Mesenchymal stem cell (in vitro differentiated cells and primary cell): ENCODE measurements at regions not wholly inside any gene's neighbourhood (a gene's known extent, or its start where the extent isn't known, plus 50 kb on each side); places are given as distances from the start of the nearest gene placed in this dataset.

Experiments
- DNase-seq: peaks from one replicate; pipeline ENCODE4 v3.0.0-alpha.2; 2013
- H2AFZ ChIP-seq: one replicate; pipeline ENCODE4 v1.6.1; 2013; ENCODE audit warnings: low read depth, mild to moderate bottlenecking, control low read depth, inconsistent platforms, low read length, moderate library complexity
- H2AK5ac ChIP-seq: 2 replicates; pipeline ENCODE4 v1.6.1; 2013; ENCODE audit warnings: low read length, moderate library complexity, mild to moderate bottlenecking, inconsistent platforms; ENCODE audit not compliant: severe bottlenecking
- H2BK120ac ChIP-seq: one replicate; pipeline ENCODE4 v1.6.1; 2013; ENCODE audit warnings: low read depth, mild to moderate bottlenecking, inconsistent platforms, low read length, moderate library complexity
- H2BK12ac ChIP-seq, 2 experiments: one replicate each; pipeline ENCODE4 v1.6.1; 2013; ENCODE audit warnings: inconsistent platforms in 2 of 2, low read length in 2 of 2, mild to moderate bottlenecking in 2 of 2, moderate library complexity in 2 of 2, control low read depth in 1 of 2
- H2BK15ac ChIP-seq: one replicate; pipeline ENCODE4 v1.6.1; 2013; ENCODE audit warnings: mild to moderate bottlenecking, low read depth, inconsistent platforms; ENCODE audit not compliant: poor library complexity, severe bottlenecking
- H2BK5ac ChIP-seq: 2 replicates; pipeline ENCODE4 v1.6.1; 2013; ENCODE audit warnings: low read depth, mild to moderate bottlenecking, low read length, control low read depth, inconsistent platforms; ENCODE audit not compliant: poor library complexity, severe bottlenecking
- H3K14ac ChIP-seq, 2 experiments: one replicate each; pipeline ENCODE4 v1.6.1; 2013; ENCODE audit warnings: inconsistent platforms in 2 of 2, low read length in 2 of 2, control low read depth in 1 of 2, mild to moderate bottlenecking in 1 of 2, moderate library complexity in 1 of 2
- H3K18ac ChIP-seq, 2 experiments: one replicate each; pipeline ENCODE4 v1.6.1; 2013; ENCODE audit warnings: inconsistent platforms in 2 of 2, low read length in 2 of 2, control low read depth in 1 of 2, low read depth in 1 of 2, mild to moderate bottlenecking in 1 of 2
- H3K23ac ChIP-seq, 2 experiments: one replicate each; pipeline ENCODE4 v1.6.1; 2013; ENCODE audit warnings: inconsistent platforms in 2 of 2, low read length in 2 of 2, mild to moderate bottlenecking in 2 of 2, moderate library complexity in 2 of 2, control low read depth in 1 of 2
- H3K27ac ChIP-seq: 2 replicates; pipeline ENCODE4 v1.5.1; 2013; ENCODE audit warnings: mild to moderate bottlenecking, moderate library complexity, low read length, control low read depth, inconsistent platforms; ENCODE audit not compliant: poor library complexity, severe bottlenecking
- H3K27me3 ChIP-seq, 2 experiments: 2 replicates each; pipeline versions ENCODE4 v1.6.1 to v1.7.0; 2013; ENCODE audit warnings: low read length in 2 of 2, mild to moderate bottlenecking in 2 of 2, moderate library complexity in 2 of 2, control low read depth in 1 of 2, inconsistent platforms in 1 of 2; ENCODE audit not compliant: control insufficient read depth in 1 of 2, insufficient read depth in 1 of 2
- H3K36me3 ChIP-seq, 2 experiments: 2 replicates each; pipeline versions ENCODE4 v1.6.1 to v1.7.0; 2013; ENCODE audit warnings: low read length in 2 of 2, control low read depth in 1 of 2, inconsistent platforms in 1 of 2, low read depth in 1 of 2, mild to moderate bottlenecking in 1 of 2; ENCODE audit not compliant: insufficient read depth in 2 of 2, control insufficient read depth in 1 of 2
- H3K4ac ChIP-seq, 2 experiments: one replicate each; pipeline ENCODE4 v1.6.1; 2013; ENCODE audit warnings: inconsistent platforms in 2 of 2, low read length in 2 of 2, mild to moderate bottlenecking in 2 of 2, moderate library complexity in 2 of 2, control low read depth in 1 of 2, low read depth in 1 of 2
- H3K4me1 ChIP-seq: 2 replicates; pipeline ENCODE4 v1.6.1; 2013; ENCODE audit warnings: low read depth, low read length, control low read depth; ENCODE audit not compliant: control insufficient read depth, insufficient read depth
- H3K4me2 ChIP-seq: 2 replicates; pipeline ENCODE4 v1.6.1; 2013; ENCODE audit warnings: low read length, mild to moderate bottlenecking, inconsistent platforms; ENCODE audit not compliant: poor library complexity, severe bottlenecking
- H3K4me3 ChIP-seq, 2 experiments: 2 replicates each; pipeline versions ENCODE4 v1.5.1 to v1.7.0; 2013; ENCODE audit warnings: low read length in 2 of 2, mild to moderate bottlenecking in 2 of 2, control low read depth in 1 of 2, low read depth in 1 of 2; ENCODE audit not compliant: insufficient read depth in 1 of 2
- H3K79me1 ChIP-seq: replicated peaks from 2 replicates; pipeline ENCODE4 v1.6.1; 2013; ENCODE audit warnings: mild to moderate bottlenecking, control low read depth, low read length, inconsistent platforms; ENCODE audit not compliant: poor library complexity, severe bottlenecking
- H3K9ac ChIP-seq: 2 replicates; pipeline ENCODE4 v1.7.0; 2013; ENCODE audit warnings: mild to moderate bottlenecking, low read length, moderate library complexity
- H3K9me3 ChIP-seq: 2 replicates; pipeline ENCODE4 v1.7.0; 2013; ENCODE audit warnings: mild to moderate bottlenecking, low read length; ENCODE audit not compliant: control insufficient read depth
- H4K8ac ChIP-seq: one replicate; pipeline ENCODE4 v1.6.1; 2013; ENCODE audit warnings: inconsistent platforms, mild to moderate bottlenecking, low read length, moderate library complexity
- H4K91ac ChIP-seq: one replicate; pipeline ENCODE4 v1.6.1; 2013; ENCODE audit warnings: mild to moderate bottlenecking, low read length, inconsistent platforms
- WGBS: methylation state at CpG from one replicate; pipeline ENCODE4 v1.1.7; 2013; ENCODE audit warnings: mixed read lengths; 5-methylcytosine and 5-hydroxymethylcytosine counted together

DNA sequence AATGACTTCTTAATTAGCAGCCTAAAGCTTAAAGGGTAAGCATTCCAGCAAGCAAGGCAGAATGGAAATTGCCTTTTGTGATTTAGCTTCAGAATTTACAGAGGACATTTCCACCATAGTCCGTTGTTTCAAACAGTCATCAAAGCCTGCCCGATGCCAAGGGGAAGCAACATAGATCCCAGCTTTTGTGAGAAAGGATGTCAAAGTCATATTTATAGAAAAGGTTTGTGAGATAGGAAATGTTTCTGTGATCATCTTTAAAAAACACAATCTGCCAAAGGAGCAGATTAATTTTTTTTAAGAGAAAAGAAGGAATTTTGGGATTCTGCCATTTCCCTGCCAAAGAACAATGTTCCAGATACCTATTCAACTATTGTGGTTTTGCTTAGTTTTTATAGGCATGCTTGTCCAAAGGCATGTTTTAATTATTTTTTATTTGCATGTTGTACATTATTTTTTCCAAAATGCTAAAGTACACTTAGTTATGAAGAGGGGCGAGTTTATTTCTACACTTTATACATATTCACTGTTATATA, 346.9 kb downstream of the ZNF608 start:
- 91% methylated on average over 2 of the region's 3 CpGs for WGBS

DNA sequence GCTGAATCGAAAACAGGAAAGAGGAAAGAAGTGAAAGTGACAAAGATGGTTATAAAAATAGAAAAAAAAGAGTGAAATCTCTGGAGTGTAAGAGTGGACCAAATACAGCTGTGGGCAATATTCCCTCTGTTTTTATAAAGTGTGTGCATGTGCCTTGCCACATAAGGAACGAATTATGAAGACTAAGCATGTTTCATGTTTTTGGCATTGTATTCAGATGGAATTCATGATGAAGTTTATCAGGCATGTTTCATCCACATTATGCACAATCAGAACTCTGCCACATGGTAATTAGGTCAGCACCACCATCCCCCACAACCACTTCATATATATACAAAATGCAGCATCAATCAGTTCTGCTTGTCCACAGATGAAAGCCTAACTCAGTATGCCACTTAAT, 348.0 kb downstream of the ZNF608 start:
- WGBS, result 6% methylated on average over 1 of the region's 2 CpGs

More for the DNA sequence above, 346.9 kb downstream of the ZNF608 start:
- Histone ChIP-seq H3K18ac (no peak overlapping the region), H3K4me2 (no peak overlapping the region), H3K27ac (no peak overlapping the region), H2AK5ac (no peak overlapping the region), H2BK12ac (no peak overlapping the region), H2AFZ (no peak overlapping the region), H3K9me3 (no peaks in the 10 kb centered on the region), H2BK15ac (no peak overlapping the region), H3K27me3 (no peaks in the 10 kb centered on the region), H4K8ac (no peak overlapping the region), H3K4ac (no peak overlapping the region), H3K4me3 (no peak overlapping the region), H3K4me1 (no peaks in the 10 kb centered on the region), H2BK5ac (no peak overlapping the region), H3K9ac (no peak overlapping the region), H3K79me1 (no peaks in the 10 kb centered on the region), H2BK120ac (no peak overlapping the region), H3K14ac (no peak overlapping the region), H3K36me3 (no peaks in the 10 kb centered on the region), H4K91ac (no peak overlapping the region), H3K23ac (no peak overlapping the region)
- DNase-seq, result no peak

GRCh38 chr5:124397317-124397716, 349.1 kb downstream of the ZNF608 start:
- no peak overlapping the region for H3K27ac ChIP-seq
- no peak overlapping the region for H2BK120ac ChIP-seq
- WGBS, result no CpG with 5 or more reads among the region's 2 CpGs
- H2BK12ac ChIP-seq, result peak overlapping the region in 1 of 2 experiments; percentile 71
- H3K4me1 ChIP-seq, result no peaks in the 10 kb centered on the region
- H3K4ac ChIP-seq, result no peak overlapping the region
- H2BK15ac ChIP-seq, result peak overlapping the region; percentile 12
- H3K79me1 ChIP-seq, result no peaks in the 10 kb centered on the region
- no peak overlapping the region for H3K9ac ChIP-seq
- H3K4me2 ChIP-seq, result no peak overlapping the region
- H3K14ac ChIP-seq, result no peak overlapping the region
- H3K4me3 ChIP-seq, result no peak overlapping the region
- H3K9me3 ChIP-seq, result no peaks in the 10 kb centered on the region
- no peak overlapping the region for H2AK5ac ChIP-seq
- no peak overlapping the region for H4K91ac ChIP-seq
- no peak overlapping the region for H2AFZ ChIP-seq
- H3K23ac ChIP-seq, result no peak overlapping the region
- H3K27me3 ChIP-seq, result no peaks in the 10 kb centered on the region
- no peak overlapping the region for H3K18ac ChIP-seq
- no peaks in the 10 kb centered on the region for H3K36me3 ChIP-seq
- no peak overlapping the region for H2BK5ac ChIP-seq
- no peak overlapping the region for H4K8ac ChIP-seq
- no peak for DNase-seq

More for the DNA sequence above, 348.0 kb downstream of the ZNF608 start:
- Histone ChIP-seq H3K23ac (no peak overlapping the region), H3K9ac (peak overlapping the region; percentile 44), H2AFZ (no peak overlapping the region), H3K4ac (no peak overlapping the region), H4K8ac (no peak overlapping the region), H2AK5ac (no peak overlapping the region), H3K4me2 (no peak overlapping the region), H3K14ac (no peak overlapping the region), H3K4me3 (no peak overlapping the region), H2BK12ac (no peak overlapping the region), H3K27ac (no peak overlapping the region), H3K27me3 (no peaks in the 10 kb centered on the region), H3K9me3 (no peaks in the 10 kb centered on the region), H4K91ac (no peak overlapping the region), H2BK120ac (no peak overlapping the region), H2BK5ac (no peak overlapping the region), H3K18ac (no peak overlapping the region), H3K36me3 (no peaks in the 10 kb centered on the region), H2BK15ac (no peak overlapping the region), H3K4me1 (no peaks in the 10 kb centered on the region), H3K79me1 (no peaks in the 10 kb centered on the region)
- DNase-seq, result no peak

DNA sequence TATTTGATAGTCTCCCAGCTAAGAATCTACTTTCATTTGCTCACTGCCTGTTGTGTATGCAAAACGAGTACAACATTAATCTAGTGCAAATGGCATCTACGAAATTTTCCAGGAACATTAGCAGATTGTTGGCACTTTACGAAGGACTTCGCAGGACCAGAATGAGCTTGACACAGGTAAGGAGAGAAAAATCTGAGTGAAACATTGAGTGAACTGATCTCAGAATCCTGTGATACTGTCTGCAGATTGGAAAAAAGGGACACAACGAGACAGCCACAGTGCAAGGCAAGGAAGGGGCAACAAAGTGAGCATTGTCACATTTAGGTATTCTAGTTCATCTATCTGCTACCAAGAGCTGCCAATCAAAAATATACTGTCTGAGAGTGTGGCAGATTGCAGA, 350.5 kb downstream of the ZNF608 start:
- no peak overlapping the region for H3K14ac ChIP-seq
- H3K27me3 ChIP-seq, result no peaks in the 10 kb centered on the region
- no peak for DNase-seq
- WGBS, result 93% methylated on average over 5 of the region's 5 CpGs
- no peak overlapping the region for H3K9ac ChIP-seq
- no peak overlapping the region for H2BK12ac ChIP-seq
- H3K4ac ChIP-seq, result no peak overlapping the region
- H3K36me3 ChIP-seq, result no peaks in the 10 kb centered on the region
- no peak overlapping the region for H3K4me3 ChIP-seq
- H3K23ac ChIP-seq, result no peak overlapping the region
- no peak overlapping the region for H4K8ac ChIP-seq
- H2AK5ac ChIP-seq, result no peak overlapping the region
- H3K18ac ChIP-seq, result no peak overlapping the region
- H3K79me1 ChIP-seq, result no peaks in the 10 kb centered on the region
- no peak overlapping the region for H2BK15ac ChIP-seq
- H2AFZ ChIP-seq, result no peak overlapping the region
- H2BK120ac ChIP-seq, result no peak overlapping the region
- no peak overlapping the region for H3K27ac ChIP-seq
- H3K4me1 ChIP-seq, result no peaks in the 10 kb centered on the region
- H3K9me3 ChIP-seq, result peaks cover 6% of the 10 kb centered on the region
- H2BK5ac ChIP-seq, result no peak overlapping the region
- H4K91ac ChIP-seq, result no peak overlapping the region
- H3K4me2 ChIP-seq, result no peak overlapping the region
